Activated T-helper 2 cell treated with anti-CD3 and anti-CD28 coated beads, Interferon-gamma antibody, Interleukin-2, Interleukin-4, amounts not matched to agents 10 μg/mL and 5 μg/mL and 100 μg/mL, durations not matched to agents 14 hours and 24 hours and 36 hours (primary cell): ENCODE measurements at regions not wholly inside any gene's neighbourhood (a gene's known extent, or its start where the extent isn't known, plus 50 kb on each side); places are given as distances from the start of the nearest gene placed in this dataset.

Experiments
- DNase-seq: peaks from one replicate; pipeline ENCODE4 v3.0.0; 2021; ENCODE audit warnings: low spot score
- H3K27ac Mint-ChIP-seq: one replicate; pipeline ENCODE4 v1.8.0; 2021; ENCODE audit warnings: mixed read lengths
- H3K27me3 Mint-ChIP-seq: one replicate; pipeline ENCODE4 v1.8.0; 2021; ENCODE audit warnings: low read depth, mixed read lengths
- H3K36me3 Mint-ChIP-seq: one replicate; pipeline ENCODE4 v1.8.0; 2021; ENCODE audit warnings: low read depth, mixed read lengths
- H3K4me1 Mint-ChIP-seq: one replicate; pipeline ENCODE4 v1.8.0; 2021; ENCODE audit warnings: low read depth, mixed read lengths
- H3K4me3 Mint-ChIP-seq: one replicate; pipeline ENCODE4 v1.8.0; 2021; ENCODE audit warnings: low read depth, mild to moderate bottlenecking, moderate library complexity, mixed read lengths
- H3K9me3 Mint-ChIP-seq: one replicate; pipeline ENCODE4 v1.8.0; 2021; ENCODE audit warnings: mixed read lengths
- intact Hi-C: fragments of 100-400 bp; cut with micrococcal nuclease; formaldehyde crosslinking; loops from one replicate; pipeline ENCODE4 v1.15.1; 2023

DNA sequence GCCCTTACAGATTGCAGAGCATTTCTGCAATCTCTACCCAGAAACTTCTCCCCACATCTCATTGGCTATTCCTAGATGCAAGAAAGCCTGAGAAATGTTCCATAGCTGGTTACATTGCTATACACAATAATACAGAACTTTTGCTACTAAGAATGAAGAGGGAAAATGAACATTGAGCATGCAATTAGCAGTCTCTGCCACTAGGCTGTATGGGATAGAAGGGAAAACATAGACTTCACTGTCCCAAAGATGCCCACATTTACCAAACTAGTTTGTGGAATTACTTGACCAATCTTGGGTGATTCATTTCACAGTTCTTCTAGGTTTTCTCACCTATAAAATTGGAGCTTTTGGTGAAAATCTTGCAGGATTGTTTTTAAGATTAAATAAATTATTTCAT lies 265.7 kb upstream of the NT5C1B start:
- Mint-ChIP-seq H3K36me3 (no peaks in the 10 kb centered on the region), H3K27ac (no peak overlapping the region), H3K27me3 (peaks cover 4% of the 10 kb centered on the region), H3K9me3 (no peaks in the 10 kb centered on the region), H3K4me1 (no peaks in the 10 kb centered on the region), H3K4me3 (no peak overlapping the region)
- intact Hi-C loops, result no loop called here
- DNase-seq, result no peak

DNA sequence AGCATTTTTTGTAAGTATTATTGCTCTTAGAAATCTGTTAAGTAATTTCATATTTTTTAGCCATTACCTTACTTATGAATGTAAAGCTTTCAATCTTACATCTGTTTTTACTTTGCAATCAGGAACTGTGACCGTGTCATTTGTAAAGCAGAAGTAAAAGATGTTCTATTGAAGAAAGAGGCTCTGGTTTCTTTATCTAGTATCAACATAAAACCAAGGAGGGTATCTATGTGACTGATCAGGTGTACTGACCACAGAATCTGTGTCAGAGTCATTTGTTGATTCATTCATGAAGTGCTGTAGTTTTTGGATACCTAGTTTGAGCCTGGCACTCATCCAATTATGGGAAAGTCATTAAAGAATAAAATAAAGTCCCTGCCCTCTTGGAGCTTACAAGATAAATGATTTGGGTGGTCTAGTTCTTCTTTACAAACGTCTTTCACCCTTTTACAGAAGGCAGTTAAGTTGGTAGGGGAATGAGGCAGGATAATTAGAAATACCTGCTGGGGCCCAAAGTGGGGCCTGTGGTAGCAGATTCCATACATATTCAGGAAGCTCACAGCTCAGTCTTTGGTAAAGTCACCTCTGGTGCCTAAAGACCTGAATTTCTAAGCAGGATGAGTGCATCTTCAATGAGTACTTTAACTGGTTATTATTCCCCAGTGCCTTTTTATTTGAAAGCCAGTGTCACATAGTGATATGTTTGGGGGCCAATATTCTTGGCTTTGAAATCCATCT lies 260.6 kb upstream of the NT5C1B start:
- intact Hi-C loops, result no loop called here
- Mint-ChIP-seq H3K9me3 (no peaks in the 10 kb centered on the region), H3K36me3 (no peaks in the 10 kb centered on the region), H3K27ac (no peak overlapping the region), H3K4me1 (no peaks in the 10 kb centered on the region), H3K4me3 (no peak overlapping the region), H3K27me3 (peaks cover 10% of the 10 kb centered on the region)
- DNase-seq, result no peak

DNA sequence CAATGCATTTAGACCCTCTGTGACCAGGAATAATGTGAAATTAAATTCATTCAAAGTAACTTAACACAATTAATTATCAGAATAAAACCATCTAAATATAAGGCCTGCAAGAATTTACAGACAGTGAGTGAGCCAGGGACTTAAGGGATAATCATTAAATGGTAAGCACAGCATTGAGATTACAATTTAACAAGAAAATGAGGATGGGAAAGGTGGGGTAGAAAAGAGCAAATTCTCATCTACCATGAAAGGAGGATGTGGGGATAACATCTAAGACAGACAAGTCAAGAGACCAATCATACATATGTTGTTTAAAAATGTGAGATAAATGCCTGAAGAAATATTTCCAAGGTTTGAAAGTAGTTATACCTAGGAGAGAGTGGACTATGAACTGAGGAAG lies 259.3 kb upstream of the NT5C1B start:
- no peaks in the 10 kb centered on the region for H3K36me3 Mint-ChIP-seq
- H3K27me3 Mint-ChIP-seq, result peaks cover 10% of the 10 kb centered on the region
- no peaks in the 10 kb centered on the region for H3K4me1 Mint-ChIP-seq
- H3K27ac Mint-ChIP-seq, result no peak overlapping the region
- H3K4me3 Mint-ChIP-seq, result no peak overlapping the region
- H3K9me3 Mint-ChIP-seq, result no peaks in the 10 kb centered on the region
- intact Hi-C loops, result no loop called here
- DNase-seq, result no peak

DNA sequence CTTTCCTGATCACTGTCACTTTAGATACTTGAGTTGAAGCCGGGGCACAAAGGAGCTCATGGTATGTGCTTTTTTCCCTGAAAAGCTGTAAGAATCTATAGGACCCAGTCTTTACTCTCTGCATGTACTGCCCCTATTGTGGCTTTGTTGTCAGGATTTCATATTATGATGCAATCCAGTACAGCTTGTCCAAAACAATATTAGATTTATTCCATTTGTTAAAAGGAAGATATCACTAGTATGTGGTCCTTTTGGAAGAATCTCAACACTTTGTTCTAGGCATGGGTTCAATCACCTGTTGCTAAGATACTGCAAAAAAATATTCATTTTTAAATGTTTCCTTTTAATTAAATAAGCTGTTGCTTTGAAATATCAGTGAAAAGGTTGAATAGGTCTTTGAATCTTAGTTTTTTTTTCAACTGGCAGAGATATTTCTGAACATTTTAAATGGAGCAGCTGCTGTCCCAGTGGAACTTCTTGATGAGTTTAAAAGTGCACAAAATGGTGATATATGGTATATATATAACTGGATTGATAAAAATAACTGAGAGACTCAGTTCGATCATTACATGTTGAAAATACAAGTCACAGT lies 256.6 kb upstream of the NT5C1B start:
- H3K4me3 Mint-ChIP-seq, result no peak overlapping the region
- intact Hi-C loops, result no loop called here
- no peak for DNase-seq

DNA sequence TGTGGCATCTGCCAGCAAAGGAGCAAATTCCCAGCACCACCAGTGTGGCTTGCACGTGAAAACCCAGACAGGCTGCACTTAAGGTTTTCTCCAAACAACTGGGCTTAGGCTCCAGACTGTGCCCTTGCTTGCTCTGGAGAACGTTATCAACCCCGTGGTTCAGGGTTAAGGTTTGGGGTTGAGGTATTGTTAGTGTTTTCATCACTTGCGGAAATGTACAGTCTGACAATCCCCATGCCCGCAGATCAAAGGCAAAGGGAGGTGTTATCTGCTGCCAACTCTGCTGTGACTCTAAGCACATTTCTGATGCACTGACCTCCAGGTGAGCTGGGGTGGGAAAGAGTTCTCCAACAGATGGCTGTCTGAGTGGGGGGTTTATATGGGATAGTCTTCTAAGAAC lies 253.5 kb upstream of the NT5C1B start:
- H3K9me3 Mint-ChIP-seq, result no peaks in the 10 kb centered on the region
- H3K27ac Mint-ChIP-seq, result no peak overlapping the region
- no peaks in the 10 kb centered on the region for H3K4me1 Mint-ChIP-seq
- no peak overlapping the region for H3K4me3 Mint-ChIP-seq
- peaks cover 6% of the 10 kb centered on the region for H3K27me3 Mint-ChIP-seq
- intact Hi-C loops, result no loop called here
- no peak for DNase-seq
- no peaks in the 10 kb centered on the region for H3K36me3 Mint-ChIP-seq

More for the DNA sequence above, 256.6 kb upstream of the NT5C1B start:
- H3K27ac Mint-ChIP-seq, result no peak overlapping the region
- peaks cover 6% of the 10 kb centered on the region for H3K27me3 Mint-ChIP-seq
- no peaks in the 10 kb centered on the region for H3K4me1 Mint-ChIP-seq
- H3K9me3 Mint-ChIP-seq, result no peaks in the 10 kb centered on the region
- H3K36me3 Mint-ChIP-seq, result no peaks in the 10 kb centered on the region

DNA sequence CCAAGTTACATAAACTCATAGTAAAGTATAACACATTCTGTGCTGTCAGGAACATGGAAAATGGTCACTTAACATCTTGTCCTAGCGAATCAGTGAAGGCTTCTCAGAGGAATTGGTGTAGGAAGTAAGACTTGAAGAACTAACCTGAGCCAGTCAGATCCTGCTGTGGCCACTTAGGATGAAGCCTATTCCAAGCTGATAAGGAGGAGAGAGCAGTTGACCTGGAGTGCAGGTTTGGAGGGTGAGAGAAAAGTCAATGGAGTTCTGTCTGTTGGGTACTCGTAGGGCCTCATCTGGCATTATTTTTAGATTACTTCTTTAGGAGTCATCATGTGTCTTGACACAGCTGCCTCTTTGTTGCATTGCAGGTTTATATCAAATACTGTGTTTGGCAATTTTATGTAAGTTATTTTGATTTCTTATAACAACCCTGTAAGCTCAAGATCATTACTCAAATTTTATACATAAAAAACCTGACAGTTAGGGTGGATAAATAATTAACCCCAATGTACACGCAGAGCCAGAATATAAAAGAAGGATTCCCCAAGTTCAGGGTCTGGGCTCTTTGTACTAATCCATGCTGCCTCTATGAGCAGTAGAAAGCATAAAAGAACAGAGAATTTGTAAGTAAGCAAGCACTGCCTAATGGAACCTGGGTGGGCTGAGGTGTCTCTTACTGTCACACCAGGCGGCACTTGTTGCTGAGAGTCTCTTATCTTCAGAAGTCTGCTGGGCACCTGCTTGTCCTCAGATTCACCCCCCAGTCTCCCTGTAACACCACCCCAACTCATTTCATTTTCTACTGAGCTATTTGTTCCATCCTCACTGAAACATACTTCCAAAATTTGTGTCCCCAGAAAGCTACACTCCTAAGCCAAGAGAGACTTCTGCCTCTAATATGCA lies 252.1 kb upstream of the NT5C1B start:
- no peaks in the 10 kb centered on the region for H3K9me3 Mint-ChIP-seq
- H3K4me1 Mint-ChIP-seq, result no peaks in the 10 kb centered on the region
- H3K27ac Mint-ChIP-seq, result no peak overlapping the region
- intact Hi-C loops, result no loop called here
- DNase-seq, result no peak
- no peaks in the 10 kb centered on the region for H3K36me3 Mint-ChIP-seq
- H3K4me3 Mint-ChIP-seq, result no peak overlapping the region
- peaks cover 3% of the 10 kb centered on the region for H3K27me3 Mint-ChIP-seq

DNA sequence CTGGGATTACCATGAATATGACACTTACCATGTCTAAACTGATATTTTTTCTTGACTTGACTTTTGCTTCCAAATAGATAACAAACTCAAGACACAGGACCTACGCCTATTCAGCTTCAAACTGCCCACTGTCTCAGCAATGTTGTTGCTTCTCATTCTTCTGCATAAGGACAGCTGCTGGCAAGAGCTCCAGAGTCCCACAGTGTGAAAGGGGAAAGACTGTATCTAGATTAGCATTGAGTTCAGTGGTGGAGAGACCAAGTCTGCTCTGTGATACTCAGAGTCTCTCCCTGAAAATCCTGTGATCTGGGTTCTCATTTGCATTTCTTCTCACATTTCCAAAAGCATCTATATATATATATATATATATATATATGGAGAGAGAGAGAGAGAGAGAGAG lies 247.9 kb upstream of the NT5C1B start:
- Mint-ChIP-seq H3K27ac (no peak overlapping the region), H3K4me1 (no peaks in the 10 kb centered on the region), H3K27me3 (no peaks in the 10 kb centered on the region), H3K9me3 (no peaks in the 10 kb centered on the region), H3K4me3 (no peak overlapping the region), H3K36me3 (no peaks in the 10 kb centered on the region)
- DNase-seq, result no peak
- intact Hi-C loops, result no loop called here

DNA sequence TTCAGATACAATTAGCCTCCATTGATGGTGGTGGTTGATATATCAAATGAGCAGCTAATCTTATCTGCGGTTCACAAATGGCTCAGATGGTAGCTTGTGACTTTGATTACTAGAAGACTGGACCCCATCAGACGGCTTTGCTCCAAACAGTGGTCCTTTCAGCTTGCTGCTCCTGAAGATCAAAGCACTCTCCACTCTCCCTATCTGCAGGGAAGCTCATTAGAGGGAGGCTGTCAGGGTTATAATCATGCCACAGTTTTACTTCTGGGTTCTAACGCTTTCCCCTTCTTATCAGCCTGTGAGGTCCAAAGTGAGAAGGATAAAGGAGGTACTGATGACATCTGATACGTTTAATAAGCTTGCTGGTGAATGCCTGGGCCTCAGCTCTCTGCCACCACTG lies 247.1 kb upstream of the NT5C1B start:
- Mint-ChIP-seq H3K27ac (no peak overlapping the region), H3K4me3 (no peak overlapping the region), H3K4me1 (no peaks in the 10 kb centered on the region), H3K9me3 (no peaks in the 10 kb centered on the region), H3K27me3 (no peaks in the 10 kb centered on the region), H3K36me3 (no peaks in the 10 kb centered on the region)
- no peak for DNase-seq
- intact Hi-C loops, result no loop called here

DNA sequence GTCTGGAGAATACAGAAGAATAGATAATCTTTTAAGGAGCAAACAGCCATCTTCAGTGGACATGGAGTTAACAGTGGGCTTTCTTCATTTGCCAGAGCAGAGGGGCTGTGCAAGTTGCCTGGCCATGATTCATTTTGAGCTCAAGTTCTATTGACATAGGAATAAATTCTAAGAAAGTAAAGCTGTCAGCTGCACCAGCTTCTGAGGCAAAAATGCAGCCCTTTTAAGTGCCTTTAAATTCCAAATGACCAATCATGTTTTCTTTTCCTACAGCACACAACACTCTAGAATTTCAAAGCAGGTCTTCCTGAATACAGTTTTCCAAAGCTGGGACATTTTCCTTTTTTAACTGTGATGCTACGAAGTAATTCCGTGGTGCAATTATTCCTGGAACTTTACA lies 246.4 kb upstream of the NT5C1B start:
- Mint-ChIP-seq H3K9me3 (no peaks in the 10 kb centered on the region), H3K4me1 (no peaks in the 10 kb centered on the region), H3K27ac (no peak overlapping the region), H3K27me3 (no peaks in the 10 kb centered on the region), H3K36me3 (no peaks in the 10 kb centered on the region), H3K4me3 (no peak overlapping the region)
- DNase-seq, result no peak
- intact Hi-C loops, result no loop called here

DNA sequence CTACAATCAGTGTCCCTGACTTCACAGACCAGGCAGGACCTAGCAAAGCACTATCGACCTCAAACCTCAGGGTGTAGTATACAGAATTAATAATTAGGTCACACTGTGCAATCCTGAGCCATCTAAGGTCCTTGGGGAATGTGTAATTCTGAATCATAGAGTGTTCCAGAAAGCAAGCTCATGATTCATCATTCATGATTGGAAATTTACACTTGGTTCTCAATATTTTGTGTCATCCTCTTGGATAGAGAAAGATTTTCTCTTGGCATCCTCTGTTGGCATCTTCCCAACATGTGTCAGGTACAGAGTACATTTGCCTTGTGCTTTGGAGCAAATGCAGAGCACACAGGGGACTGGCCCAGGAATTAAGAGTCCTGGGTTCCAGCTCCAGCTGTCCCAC lies 245.0 kb upstream of the NT5C1B start:
- Mint-ChIP-seq H3K4me1 (no peaks in the 10 kb centered on the region), H3K4me3 (no peak overlapping the region), H3K27me3 (no peaks in the 10 kb centered on the region), H3K27ac (no peak overlapping the region), H3K9me3 (no peaks in the 10 kb centered on the region), H3K36me3 (no peaks in the 10 kb centered on the region)
- intact Hi-C loops, result no loop called here
- DNase-seq, result no peak

DNA sequence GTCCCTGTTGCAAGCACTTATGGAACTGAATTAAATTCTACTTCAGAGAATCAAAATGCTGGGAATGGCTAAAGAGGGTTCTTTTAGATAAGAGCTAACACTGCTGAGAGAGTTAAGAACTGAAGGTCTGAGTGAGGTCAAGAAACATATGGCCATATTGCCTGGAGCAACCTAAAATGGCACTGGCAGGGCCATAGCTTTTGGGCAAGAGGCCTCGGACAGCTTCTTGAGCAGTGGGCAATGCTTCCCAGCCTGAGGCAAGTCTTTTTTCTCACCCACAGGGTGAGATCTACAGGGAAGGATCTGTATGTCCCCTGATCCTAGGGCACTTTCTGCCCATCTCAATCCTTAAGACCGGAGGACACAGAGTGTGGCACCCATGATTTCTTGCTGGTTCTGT lies 244.6 kb upstream of the NT5C1B start:
- H3K4me3 Mint-ChIP-seq, result no peak overlapping the region
- H3K27me3 Mint-ChIP-seq, result no peaks in the 10 kb centered on the region
- H3K4me1 Mint-ChIP-seq, result no peaks in the 10 kb centered on the region
- H3K27ac Mint-ChIP-seq, result no peak overlapping the region
- no peak for DNase-seq
- intact Hi-C loops, result no loop called here
- no peaks in the 10 kb centered on the region for H3K9me3 Mint-ChIP-seq
- no peaks in the 10 kb centered on the region for H3K36me3 Mint-ChIP-seq

DNA sequence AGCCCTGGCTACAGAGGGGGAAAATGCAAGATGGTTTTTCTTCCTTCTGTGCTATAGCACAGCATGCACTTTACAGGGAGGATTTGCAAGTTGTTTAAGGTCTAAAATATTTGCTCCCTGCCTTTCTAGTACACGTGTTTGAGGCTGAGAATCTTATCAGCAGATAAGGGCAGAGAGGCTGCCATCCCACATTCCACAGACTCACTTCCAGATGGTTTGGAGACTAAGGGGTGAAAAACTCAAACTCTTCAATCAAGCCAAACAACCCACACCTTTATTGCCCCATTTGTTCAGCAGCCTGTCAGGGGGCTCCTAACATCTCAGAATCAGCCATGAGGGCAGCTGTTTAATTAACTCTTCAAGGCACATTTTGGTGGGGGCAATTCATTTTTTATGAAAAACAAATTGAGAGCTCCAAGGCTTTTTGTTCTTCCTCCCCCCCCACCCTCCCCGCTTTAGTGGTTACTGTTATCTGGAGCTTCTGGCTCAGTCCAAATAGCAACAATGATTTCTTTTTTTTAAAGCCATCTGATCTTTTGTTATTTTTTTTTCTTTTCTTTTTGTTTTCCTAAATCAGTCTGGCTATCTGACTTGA lies 242.6 kb upstream of the NT5C1B start:
- no peaks in the 10 kb centered on the region for H3K4me1 Mint-ChIP-seq

DNA sequence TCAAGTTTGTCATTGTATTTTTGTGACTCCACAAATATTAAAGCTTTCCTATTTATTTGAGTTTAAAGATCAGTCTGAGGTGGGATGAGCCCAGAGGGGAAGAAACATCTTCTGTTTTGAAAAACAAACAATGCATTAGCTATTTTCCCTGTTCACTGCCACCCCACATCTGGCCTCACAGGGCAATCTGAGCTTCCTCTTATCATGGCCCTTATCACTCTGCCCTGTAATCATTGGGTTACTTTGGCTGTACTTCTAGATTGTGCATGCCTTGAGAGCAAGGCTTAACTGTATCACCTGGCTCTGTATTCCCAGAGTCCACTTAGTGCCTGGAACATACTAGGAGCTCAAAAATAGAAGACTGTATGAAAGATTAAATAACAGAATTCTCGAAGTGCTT lies 241.6 kb upstream of the NT5C1B start:
- Mint-ChIP-seq H3K4me3 (no peak overlapping the region), H3K27me3 (no peaks in the 10 kb centered on the region), H3K9me3 (no peaks in the 10 kb centered on the region), H3K36me3 (no peaks in the 10 kb centered on the region), H3K4me1 (no peaks in the 10 kb centered on the region), H3K27ac (no peak overlapping the region)
- intact Hi-C loops, result no loop called here
- DNase-seq, result no peak

More for the DNA sequence above, 242.6 kb upstream of the NT5C1B start:
- no peak for DNase-seq
- H3K4me3 Mint-ChIP-seq, result no peak overlapping the region
- H3K27ac Mint-ChIP-seq, result no peak overlapping the region
- no peaks in the 10 kb centered on the region for H3K36me3 Mint-ChIP-seq
- intact Hi-C loops, result no loop called here
- no peaks in the 10 kb centered on the region for H3K9me3 Mint-ChIP-seq
- no peaks in the 10 kb centered on the region for H3K27me3 Mint-ChIP-seq
